MM.1S (cell line): ENCODE measurements at regions not wholly inside any gene's neighbourhood (a gene's known extent, or its start where the extent isn't known, plus 50 kb on each side); places are given as distances from the start of the nearest gene placed in this dataset.

ENCODE experiments used
- DNase-seq: peaks from one replicate; pipeline ENCODE4 v3.0.0-alpha.2; 2015
- H2AFZ ChIP-seq: fragments of 300-600 bp; sonication (generic); 2 replicates; pipeline ENCODE4 v1.6.0; 2016; ENCODE audit warnings: antibody characterized with exemption, low read length
- H3F3A ChIP-seq: fragments of 300-600 bp; sonication (generic); 2 replicates; pipeline ENCODE4 v1.6.1; 2016; ENCODE audit warnings: mild to moderate bottlenecking, antibody characterized with exemption, low read length, moderate library complexity, mixed read lengths; ENCODE audit not compliant: insufficient read depth
- H3K27ac ChIP-seq: fragments of 300-600 bp; sonication (generic); 2 replicates; pipeline ENCODE4 v1.5.1; 2016; ENCODE audit warnings: mild to moderate bottlenecking, low read length
- H3K27me3 ChIP-seq: fragments of 300-600 bp; sonication (generic); replicated peaks from 2 replicates; pipeline ENCODE4 v1.6.0; 2016; ENCODE audit warnings: low read length; ENCODE audit not compliant: insufficient read depth
- H3K36me3 ChIP-seq: fragments of 300-600 bp; sonication (generic); replicated peaks from 2 replicates; pipeline ENCODE4 v1.6.1; 2016; ENCODE audit warnings: mild to moderate bottlenecking, low read length, mixed read lengths; ENCODE audit not compliant: insufficient read depth
- H3K4me1 ChIP-seq: fragments of 300-600 bp; sonication (generic); 2 replicates; pipeline ENCODE4 v1.6.1; 2016; ENCODE audit warnings: low read length, mixed read lengths
- H3K4me2 ChIP-seq: fragments of 300-600 bp; sonication (generic); 2 replicates; pipeline ENCODE4 v1.6.0; 2016; ENCODE audit warnings: low read depth, low read length
- H3K4me3 ChIP-seq: fragments of 300-600 bp; sonication (generic); 2 replicates; pipeline ENCODE4 v1.5.1; 2016; ENCODE audit warnings: low read length, mixed read lengths
- H3K79me2 ChIP-seq: fragments of 300-600 bp; sonication (generic); 2 replicates; pipeline ENCODE4 v1.6.1; 2016; ENCODE audit warnings: mixed run types, low read length, mixed read lengths
- H3K9ac ChIP-seq: fragments of 300-600 bp; sonication (generic); 2 replicates; pipeline ENCODE4 v1.6.1; 2016; ENCODE audit warnings: low read length, mixed read lengths
- H3K9me2 ChIP-seq: fragments of 300-600 bp; sonication (generic); replicated peaks from 2 replicates; pipeline ENCODE4 v1.6.1; 2016; ENCODE audit warnings: mild to moderate bottlenecking, low read length, mixed read lengths; ENCODE audit not compliant: insufficient read depth
- H3K9me3 ChIP-seq: fragments of 300-600 bp; sonication (generic); replicated peaks from 2 replicates; pipeline ENCODE4 v1.6.1; 2016; ENCODE audit warnings: mild to moderate bottlenecking, low read length, mixed read lengths; ENCODE audit not compliant: insufficient read depth
- H4K20me1 ChIP-seq: fragments of 300-600 bp; sonication (generic); 2 replicates; pipeline ENCODE4 v1.6.1; 2016; ENCODE audit warnings: mild to moderate bottlenecking, low read length, moderate library complexity, mixed read lengths; ENCODE audit not compliant: insufficient read depth
- CTCF ChIP-seq: fragments of 300-600 bp; sonication (generic); IDR thresholded peaks from 2 replicates; pipeline ENCODE4 v1.5.1; 2016; ENCODE audit warnings: antibody characterized with exemption, low read length, mixed read lengths
- EZH2 ChIP-seq: fragments of 300-600 bp; sonication (generic); optimal IDR thresholded peaks from 2 replicates; pipeline ENCODE3; 2017; ENCODE audit warnings: low read depth, mild to moderate bottlenecking, antibody characterized with exemption, low read length, mixed read lengths
- EZH2phosphoT487 ChIP-seq: fragments of 300-600 bp; sonication (generic); IDR thresholded peaks from 2 replicates; pipeline ENCODE4 v1.6.1; 2018; ENCODE audit warnings: antibody characterized with exemption, low read length

- Histone ChIP-seq H3K27me3 (no peaks in the 10 kb centered on the region), H4K20me1 (no peaks in the 10 kb centered on the region), H2AFZ (no peak overlapping the region), H3K79me2 (no peaks in the 10 kb centered on the region), H3K4me3 (no peak overlapping the region), H3F3A (no peaks in the 10 kb centered on the region), H3K27ac (no peak overlapping the region), H3K9me2 (no peaks in the 10 kb centered on the region), H3K4me1 (no peaks in the 10 kb centered on the region), H3K9ac (no peak overlapping the region), H3K4me2 (no peak overlapping the region), H3K36me3 (no peaks in the 10 kb centered on the region), H3K9me3 (no peaks in the 10 kb centered on the region)
- DNase-seq = no peak
- no peak for TF ChIP-seq EZH2phosphoT487
- no peak for TF ChIP-seq CTCF
- TF ChIP-seq EZH2 = no peak
Measured at GRCh38 chr6:159499034-159499433, 194.0 kb downstream of the SOD2 start.

- Histone ChIP-seq H3K9me2 (no peaks in the 10 kb centered on the region), H4K20me1 (no peaks in the 10 kb centered on the region), H3K9ac (no peak overlapping the region), H3K4me2 (no peak overlapping the region), H2AFZ (no peak overlapping the region), H3K27me3 (no peaks in the 10 kb centered on the region), H3K27ac (no peak overlapping the region), H3K4me3 (no peak overlapping the region), H3F3A (no peaks in the 10 kb centered on the region), H3K4me1 (no peaks in the 10 kb centered on the region), H3K79me2 (no peaks in the 10 kb centered on the region), H3K9me3 (no peaks in the 10 kb centered on the region), H3K36me3 (no peaks in the 10 kb centered on the region)
- no peak for TF ChIP-seq CTCF
- no peak for TF ChIP-seq EZH2phosphoT487
- no peak for TF ChIP-seq EZH2
- no peak for DNase-seq
Measured at GRCh38 chr6:159494586-159494972, 198.5 kb downstream of the SOD2 start.

- no peaks in the 10 kb centered on the region for H3K9me3 ChIP-seq
- no peaks in the 10 kb centered on the region for H3F3A ChIP-seq
- no peak overlapping the region for H2AFZ ChIP-seq
- H3K9me2 ChIP-seq = no peaks in the 10 kb centered on the region
- H3K4me1 ChIP-seq = no peaks in the 10 kb centered on the region
- TF ChIP-seq EZH2phosphoT487 (no peak), EZH2 (no peak), CTCF (no peak)
- no peaks in the 10 kb centered on the region for H3K27me3 ChIP-seq
- H4K20me1 ChIP-seq = no peaks in the 10 kb centered on the region
- H3K4me2 ChIP-seq = no peak overlapping the region
- no peak overlapping the region for H3K4me3 ChIP-seq
- DNase-seq = no peak
- no peak overlapping the region for H3K9ac ChIP-seq
- no peak overlapping the region for H3K27ac ChIP-seq
- no peaks in the 10 kb centered on the region for H3K79me2 ChIP-seq
- H3K36me3 ChIP-seq = no peaks in the 10 kb centered on the region
Measured at GRCh38 chr6:159493898-159494585, 199.0 kb downstream of the SOD2 start.
